ENCODE measurements at regions not wholly inside any gene's neighbourhood (a gene's known extent, or its start where the extent isn't known, plus 50 kb on each side); places are given as distances from the start of the nearest gene placed in this dataset.

DNA sequence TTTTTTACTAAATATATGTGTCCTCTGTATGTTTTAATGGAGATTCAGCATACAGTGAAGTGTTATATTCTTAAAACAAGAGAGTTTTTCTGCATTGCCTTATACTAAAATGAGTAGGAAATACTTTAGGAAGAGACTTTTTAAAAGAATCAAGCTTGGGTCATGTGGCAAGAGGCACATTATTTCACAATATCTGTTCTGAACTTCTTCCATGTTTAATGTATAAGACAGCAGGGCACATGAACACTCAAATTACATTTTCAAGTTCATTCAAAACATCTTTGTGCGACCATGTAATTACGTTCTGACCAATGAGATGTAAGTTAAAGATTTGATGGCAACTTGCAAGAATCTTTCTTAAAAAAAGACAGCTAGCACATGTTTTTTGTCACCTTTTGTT is 1055.9 kb downstream of the NR2F1-AS1 start:
- H3K27ac ChIP-seq, result no peak overlapping the region
- no peaks in the 10 kb centered on the region for H3K4me1 ChIP-seq
- no peak for TF ChIP-seq POLR2A (IDR thresholded peaks at IDR 0.05)
- TF ChIP-seq, protein P1, sequence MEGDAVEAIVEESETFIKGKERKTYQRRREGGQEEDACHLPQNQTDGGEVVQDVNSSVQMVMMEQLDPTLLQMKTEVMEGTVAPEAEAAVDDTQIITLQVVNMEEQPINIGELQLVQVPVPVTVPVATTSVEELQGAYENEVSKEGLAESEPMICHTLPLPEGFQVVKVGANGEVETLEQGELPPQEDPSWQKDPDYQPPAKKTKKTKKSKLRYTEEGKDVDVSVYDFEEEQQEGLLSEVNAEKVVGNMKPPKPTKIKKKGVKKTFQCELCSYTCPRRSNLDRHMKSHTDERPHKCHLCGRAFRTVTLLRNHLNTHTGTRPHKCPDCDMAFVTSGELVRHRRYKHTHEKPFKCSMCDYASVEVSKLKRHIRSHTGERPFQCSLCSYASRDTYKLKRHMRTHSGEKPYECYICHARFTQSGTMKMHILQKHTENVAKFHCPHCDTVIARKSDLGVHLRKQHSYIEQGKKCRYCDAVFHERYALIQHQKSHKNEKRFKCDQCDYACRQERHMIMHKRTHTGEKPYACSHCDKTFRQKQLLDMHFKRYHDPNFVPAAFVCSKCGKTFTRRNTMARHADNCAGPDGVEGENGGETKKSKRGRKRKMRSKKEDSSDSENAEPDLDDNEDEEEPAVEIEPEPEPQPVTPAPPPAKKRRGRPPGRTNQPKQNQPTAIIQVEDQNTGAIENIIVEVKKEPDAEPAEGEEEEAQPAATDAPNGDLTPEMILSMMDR (IDR thresholded peaks at IDR 0.05 in 4 of 5, conservative IDR thresholded peaks at IDR 0.05 in 1 of 5), result no peak
- in situ Hi-C loops (cut with MboI; ENCODE audit: low sequenced_read_pairs in 4 of 4), result no loop called here
- intact Hi-C loops (cut with DNase I; ENCODE audit: low total_unique reads), result no loop called here
- H3K9me3 ChIP-seq, result no peaks in the 10 kb centered on the region
- no peak overlapping the region for H3K4me3 ChIP-seq
- H3K36me3 ChIP-seq, result no peaks in the 10 kb centered on the region
- no peak for ATAC-seq
- H3K27me3 ChIP-seq, result no peaks in the 10 kb centered on the region
- DNase-seq, result no peak

DNA sequence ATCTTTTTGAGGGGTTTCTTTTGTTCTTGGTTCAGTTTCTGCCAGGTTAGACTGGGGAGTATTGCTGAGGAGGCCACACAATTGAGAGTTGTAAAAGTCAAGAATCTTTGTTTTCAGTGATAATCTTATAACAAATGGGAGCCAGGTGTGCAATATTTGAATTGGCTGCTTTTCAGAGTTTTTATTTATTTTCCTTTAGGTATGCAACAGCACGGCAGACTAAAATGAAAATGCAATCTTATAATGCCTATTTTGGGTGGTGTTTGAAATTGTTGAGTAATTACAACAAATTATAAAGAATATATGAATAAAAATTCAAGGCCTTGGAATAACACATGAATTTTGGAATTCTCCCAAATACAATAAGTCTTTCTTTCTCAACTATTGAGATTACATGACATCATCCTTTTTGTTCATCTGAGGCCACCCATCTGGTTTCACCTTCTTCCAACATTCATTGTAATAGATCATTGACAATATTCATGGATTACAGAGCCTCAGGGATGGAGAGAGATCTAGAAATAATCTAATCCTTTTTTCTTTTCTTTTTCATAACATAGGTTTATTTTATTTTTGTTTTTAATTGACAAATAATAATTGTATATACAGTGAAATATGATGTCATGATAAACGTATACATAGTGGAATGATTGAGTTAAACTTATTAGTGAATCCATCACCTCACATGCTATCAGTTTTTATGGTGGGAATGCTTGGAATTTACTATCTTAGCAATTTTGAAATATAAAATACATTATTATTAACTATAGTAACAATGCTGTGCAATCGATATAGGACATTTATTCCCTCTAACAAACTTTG is 1061.0 kb downstream of the NR2F1-AS1 start:
- DNase-seq, result no peak
- Histone ChIP-seq H3K27me3 (no peaks in the 10 kb centered on the region), H3K36me3 (no peaks in the 10 kb centered on the region), H3K4me3 (no peak overlapping the region), H3K9me3 (no peaks in the 10 kb centered on the region), H3K4me1 (no peaks in the 10 kb centered on the region), H3K27ac (no peak overlapping the region)
- in situ Hi-C loops (cut with MboI; ENCODE audit: low sequenced_read_pairs in 4 of 4), result no loop called here
- ATAC-seq, result no peak
- intact Hi-C loops (cut with DNase I; ENCODE audit: low total_unique reads), result no loop called here
- no peak for TF ChIP-seq POLR2A (IDR thresholded peaks at IDR 0.05)
- TF ChIP-seq, protein P1 (IDR thresholded peaks at IDR 0.05 in 4 of 5, conservative IDR thresholded peaks at IDR 0.05 in 1 of 5), result no peak

DNA sequence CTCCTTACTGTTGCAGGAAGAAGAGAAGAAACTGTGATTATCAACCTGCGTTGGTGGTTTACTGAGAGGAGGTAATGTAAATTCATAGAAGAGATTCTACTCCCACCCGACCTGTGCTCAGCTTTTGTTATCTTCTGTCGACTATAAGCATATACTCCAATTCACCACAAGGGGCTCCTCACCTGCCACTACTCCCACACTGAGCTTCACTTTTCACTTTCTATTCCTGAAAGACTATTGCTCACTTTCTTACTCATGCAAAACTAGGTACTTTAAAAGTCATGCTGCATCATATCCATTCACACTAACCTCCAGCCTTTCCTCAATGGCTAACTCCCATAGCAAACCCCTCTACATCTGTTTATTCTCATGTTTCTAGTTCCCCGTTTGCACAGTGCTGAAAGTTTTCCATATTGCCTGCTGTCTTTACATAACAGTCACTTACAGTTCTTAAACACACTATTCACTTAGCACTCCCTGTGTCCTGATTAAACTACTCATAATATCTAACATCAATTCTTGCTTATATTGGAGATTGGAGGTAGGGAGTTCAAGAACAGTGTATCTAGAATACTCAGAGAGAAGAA is 1062.6 kb downstream of the NR2F1-AS1 start:
- no peaks in the 10 kb centered on the region for H3K36me3 ChIP-seq
- in situ Hi-C loops (cut with MboI; ENCODE audit: low sequenced_read_pairs in 4 of 4), result no loop called here
- ATAC-seq, result no peak
- no peak overlapping the region for H3K27ac ChIP-seq
- intact Hi-C loops (cut with DNase I; ENCODE audit: low total_unique reads), result no loop called here
- H3K4me1 ChIP-seq, result no peaks in the 10 kb centered on the region
- no peak overlapping the region for H3K4me3 ChIP-seq
- no peak for DNase-seq
- no peaks in the 10 kb centered on the region for H3K9me3 ChIP-seq
- no peaks in the 10 kb centered on the region for H3K27me3 ChIP-seq
- no peak for TF ChIP-seq POLR2A (IDR thresholded peaks at IDR 0.05)
- TF ChIP-seq, protein P1 (IDR thresholded peaks at IDR 0.05 in 4 of 5, conservative IDR thresholded peaks at IDR 0.05 in 1 of 5), result no peak

DNA sequence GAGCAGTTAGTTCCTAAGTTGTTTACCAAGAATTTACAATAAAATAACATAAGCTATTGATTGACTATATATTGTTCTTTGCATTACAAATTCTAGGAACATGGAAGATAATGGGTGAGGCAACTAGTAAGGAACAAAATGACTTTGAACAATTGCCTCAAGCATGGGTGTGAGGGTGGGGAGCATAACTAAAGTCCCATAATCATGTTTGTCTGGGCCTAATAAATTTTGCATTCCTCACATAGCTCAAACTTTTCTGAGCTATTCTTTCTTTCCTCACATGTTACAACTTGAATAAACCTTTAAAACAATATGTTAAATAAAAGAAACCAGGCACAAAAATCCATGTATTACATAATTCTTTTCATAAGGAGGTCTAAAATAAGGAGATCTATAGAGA is 1066.1 kb downstream of the NR2F1-AS1 start:
- DNase-seq (no peak), ATAC-seq (no peak)
- no peaks in the 10 kb centered on the region for H3K27me3 ChIP-seq
- H3K4me3 ChIP-seq, result no peak overlapping the region
- H3K27ac ChIP-seq, result no peak overlapping the region
- H3K36me3 ChIP-seq, result no peaks in the 10 kb centered on the region
- intact Hi-C loops (cut with DNase I; ENCODE audit: low total_unique reads) (no loop called here), in situ Hi-C loops (cut with MboI; ENCODE audit: low sequenced_read_pairs in 4 of 4) (no loop called here)
- TF ChIP-seq, protein P1 (IDR thresholded peaks at IDR 0.05 in 4 of 5, conservative IDR thresholded peaks at IDR 0.05 in 1 of 5), result no peak
- no peak for TF ChIP-seq POLR2A (IDR thresholded peaks at IDR 0.05)
- no peaks in the 10 kb centered on the region for H3K9me3 ChIP-seq
- no peaks in the 10 kb centered on the region for H3K4me1 ChIP-seq
